Endothelial cell of umbilical vein (primary cell): ENCODE measurements at regions not wholly inside any gene's neighbourhood (a gene's known extent, or its start where the extent isn't known, plus 50 kb on each side); places are given as distances from the start of the nearest gene placed in this dataset.
"Not testable (repeated sequence)": the region's sequence is repeated elsewhere in the genome, so short reads cannot be mapped to it uniquely, and the experiment has no call there.

Source experiments
- CTCF ChIP-seq, 2 donors: IDR thresholded peaks; 1 replicate in 1 of 2; 2 replicates in 1 of 2; pipeline ENCODE4 v1.5.1; 2011; ENCODE audit warnings: low read length in 2 of 2, mild to moderate bottlenecking in 2 of 2, moderate library complexity in 2 of 2, control low read depth in 1 of 2, inconsistent platforms in 1 of 2, low read depth in 1 of 2; ENCODE audit not compliant: insufficient read depth in 1 of 2; ENCODE audit errors: extremely low read depth in 1 of 2
- EZH2 ChIP-seq: IDR thresholded peaks from 2 replicates; pipeline ENCODE4 v1.6.1; 2012; ENCODE audit warnings: borderline replicate concordance, low read depth, mild to moderate bottlenecking, moderate library complexity, low read length, inconsistent platforms; ENCODE audit not compliant: severe bottlenecking
- FOS ChIP-seq: IDR thresholded peaks from 2 replicates; pipeline ENCODE4 v1.6.1; 2011; ENCODE audit warnings: mild to moderate bottlenecking, low read length, moderate library complexity, borderline replicate concordance; ENCODE audit not compliant: insufficient read depth
- GATA2 ChIP-seq: IDR thresholded peaks from 2 replicates; pipeline ENCODE4 v1.7.0; 2011; ENCODE audit warnings: low read depth, mild to moderate bottlenecking, moderate library complexity, mixed read lengths, low read length; ENCODE audit not compliant: insufficient read length, insufficient read depth
- JUN ChIP-seq: IDR thresholded peaks from 2 replicates; pipeline ENCODE4 v1.6.1; 2011; ENCODE audit warnings: borderline replicate concordance, low read depth; ENCODE audit not compliant: insufficient read length, insufficient read depth
- MYC ChIP-seq: IDR thresholded peaks from one replicate; pipeline ENCODE4 v1.6.1; 2011; ENCODE audit warnings: mild to moderate bottlenecking, low read depth, low read length
- POLR2A ChIP-seq: IDR thresholded peaks from 2 replicates; pipeline ENCODE4 v1.6.1; 2012; ENCODE audit warnings: low read depth, mild to moderate bottlenecking, control low read depth, low read length
- POLR2AphosphoS5 ChIP-seq: IDR thresholded peaks from 2 replicates; pipeline ENCODE4 v1.6.1; 2012; ENCODE audit warnings: low read depth, mild to moderate bottlenecking, control low read depth, low read length, moderate library complexity; ENCODE audit not compliant: insufficient read depth
- TF ChIP-seq, protein P1 (sequence below): IDR thresholded peaks from 2 replicates; pipeline ENCODE4 v1.6.1; 2011; ENCODE audit not compliant: insufficient read depth, insufficient read length

DNA sequence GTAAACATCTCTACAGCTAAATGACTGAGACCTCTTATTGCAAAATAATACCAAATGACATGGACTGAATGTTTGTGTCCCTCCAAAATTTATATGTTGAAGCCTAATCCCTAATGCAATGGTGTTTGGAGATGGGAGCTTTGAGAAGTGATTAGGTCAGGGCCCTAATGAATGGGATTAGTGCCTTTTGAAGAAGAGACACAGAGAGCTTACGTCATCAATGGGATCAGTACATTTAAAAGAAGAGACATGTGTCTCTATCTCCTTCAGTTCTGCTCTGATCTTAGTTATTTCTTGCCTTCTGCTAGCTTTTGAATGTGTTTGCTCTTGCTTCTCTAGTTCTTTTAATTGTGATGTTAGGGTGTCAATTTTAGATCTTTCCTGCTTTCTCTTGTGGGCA is 301.6 kb upstream of the FSTL5 start:
- not testable (repeated sequence) for TF ChIP-seq EZH2; CTCF (IDR thresholded peaks at IDR 0.05; ENCODE audit: extremely low read depth in 1 of 2, insufficient read depth in 1 of 2, low read depth in 1 of 2, low read length in 2 of 2); POLR2A; POLR2AphosphoS5; JUN; GATA2; MYC; FOS
- TF ChIP-seq, protein P1, sequence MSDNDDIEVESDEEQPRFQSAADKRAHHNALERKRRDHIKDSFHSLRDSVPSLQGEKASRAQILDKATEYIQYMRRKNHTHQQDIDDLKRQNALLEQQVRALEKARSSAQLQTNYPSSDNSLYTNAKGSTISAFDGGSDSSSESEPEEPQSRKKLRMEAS = not testable (repeated sequence)
